ENCODE measurements at regions not wholly inside any gene's neighbourhood (a gene's known extent, or its start where the extent isn't known, plus 50 kb on each side); places are given as distances from the start of the nearest gene placed in this dataset.

GRCh38 chr17:73969956-73970355 is 233.5 kb upstream of the RPL38 start:
- no peak for TF ChIP-seq JUN (CRISPR knock-in tag; IDR thresholded peaks at IDR 0.05)
- no peak for TF ChIP-seq TEAD4 (CRISPR knock-in tag; IDR thresholded peaks at IDR 0.05)
- TF ChIP-seq, protein P1, sequence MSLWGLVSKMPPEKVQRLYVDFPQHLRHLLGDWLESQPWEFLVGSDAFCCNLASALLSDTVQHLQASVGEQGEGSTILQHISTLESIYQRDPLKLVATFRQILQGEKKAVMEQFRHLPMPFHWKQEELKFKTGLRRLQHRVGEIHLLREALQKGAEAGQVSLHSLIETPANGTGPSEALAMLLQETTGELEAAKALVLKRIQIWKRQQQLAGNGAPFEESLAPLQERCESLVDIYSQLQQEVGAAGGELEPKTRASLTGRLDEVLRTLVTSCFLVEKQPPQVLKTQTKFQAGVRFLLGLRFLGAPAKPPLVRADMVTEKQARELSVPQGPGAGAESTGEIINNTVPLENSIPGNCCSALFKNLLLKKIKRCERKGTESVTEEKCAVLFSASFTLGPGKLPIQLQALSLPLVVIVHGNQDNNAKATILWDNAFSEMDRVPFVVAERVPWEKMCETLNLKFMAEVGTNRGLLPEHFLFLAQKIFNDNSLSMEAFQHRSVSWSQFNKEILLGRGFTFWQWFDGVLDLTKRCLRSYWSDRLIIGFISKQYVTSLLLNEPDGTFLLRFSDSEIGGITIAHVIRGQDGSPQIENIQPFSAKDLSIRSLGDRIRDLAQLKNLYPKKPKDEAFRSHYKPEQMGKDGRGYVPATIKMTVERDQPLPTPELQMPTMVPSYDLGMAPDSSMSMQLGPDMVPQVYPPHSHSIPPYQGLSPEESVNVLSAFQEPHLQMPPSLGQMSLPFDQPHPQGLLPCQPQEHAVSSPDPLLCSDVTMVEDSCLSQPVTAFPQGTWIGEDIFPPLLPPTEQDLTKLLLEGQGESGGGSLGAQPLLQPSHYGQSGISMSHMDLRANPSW (CRISPR knock-in tag; conservative IDR thresholded peaks at IDR 0.05; ENCODE audit: low read depth): no peak
- no peak for TF ChIP-seq OVOL2 (CRISPR knock-in tag; IDR thresholded peaks at IDR 0.05; ENCODE audit: borderline replicate concordance)
- TF ChIP-seq CREM (CRISPR knock-in tag; IDR thresholded peaks at IDR 0.05): no peak
- H3K27ac Mint-ChIP-seq: no peak overlapping the region
- peaks cover 8% of the 10 kb centered on the region; the same call in 1 of the 2 replicates for H3K27me3 Mint-ChIP-seq (ENCODE audit: low read depth)
- no peaks in the 10 kb centered on the region for H3K36me3 Mint-ChIP-seq
- peaks cover 5% of the 10 kb centered on the region; the same call in 1 of the 2 replicates for H3K9me3 Mint-ChIP-seq
- peaks cover 10% of the 10 kb centered on the region for H3K4me1 Mint-ChIP-seq
- ChIA-PET POLR2A (no interaction called here), CTCF (interaction anchor here (1.4 kb wide), 1 partner anchor 323 kb away, joined by 5 read pairs; no protein-coding TSS in a partner anchor)
- ATAC-seq (no peak), DNase-seq (ENCODE audit: low spot score) (no peak)
- no peak overlapping the region for H3K4me3 Mint-ChIP-seq

DNA sequence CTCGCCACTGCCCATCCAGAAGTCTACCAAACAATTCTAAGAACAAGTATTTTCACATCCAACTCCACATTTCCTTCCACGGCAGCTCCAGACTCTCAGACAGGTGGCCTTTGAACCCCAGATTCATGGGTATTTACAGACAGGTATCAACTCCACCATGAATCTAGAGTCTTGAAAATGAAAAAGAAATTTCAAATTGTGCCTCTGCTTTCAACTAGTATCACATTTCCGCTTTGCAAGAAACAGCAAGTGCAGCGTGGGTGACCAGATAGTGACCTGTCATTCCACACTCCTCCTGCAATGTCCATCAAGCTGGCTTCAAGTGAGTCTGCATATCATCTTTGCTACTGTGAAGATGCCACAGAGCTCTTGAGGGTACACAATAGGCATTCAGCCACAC is 232.4 kb upstream of the RPL38 start:
- peaks cover 10% of the 10 kb centered on the region for H3K4me1 Mint-ChIP-seq
- TF ChIP-seq, protein P2, sequence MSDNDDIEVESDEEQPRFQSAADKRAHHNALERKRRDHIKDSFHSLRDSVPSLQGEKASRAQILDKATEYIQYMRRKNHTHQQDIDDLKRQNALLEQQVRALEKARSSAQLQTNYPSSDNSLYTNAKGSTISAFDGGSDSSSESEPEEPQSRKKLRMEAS (CRISPR knock-in tag; IDR thresholded peaks at IDR 0.05): no peak
- no peak for TF ChIP-seq EMX1 (CRISPR knock-in tag; IDR thresholded peaks at IDR 0.05)
- TF ChIP-seq, protein P3, sequence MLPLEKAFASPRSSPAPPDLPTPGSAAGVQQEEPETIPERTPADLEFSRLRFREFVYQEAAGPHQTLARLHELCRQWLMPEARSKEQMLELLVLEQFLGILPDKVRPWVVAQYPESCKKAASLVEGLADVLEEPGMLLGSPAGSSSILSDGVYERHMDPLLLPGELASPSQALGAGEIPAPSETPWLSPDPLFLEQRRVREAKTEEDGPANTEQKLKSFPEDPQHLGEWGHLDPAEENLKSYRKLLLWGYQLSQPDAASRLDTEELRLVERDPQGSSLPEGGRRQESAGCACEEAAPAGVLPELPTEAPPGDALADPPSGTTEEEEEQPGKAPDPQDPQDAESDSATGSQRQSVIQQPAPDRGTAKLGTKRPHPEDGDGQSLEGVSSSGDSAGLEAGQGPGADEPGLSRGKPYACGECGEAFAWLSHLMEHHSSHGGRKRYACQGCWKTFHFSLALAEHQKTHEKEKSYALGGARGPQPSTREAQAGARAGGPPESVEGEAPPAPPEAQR (CRISPR knock-in tag; IDR thresholded peaks at IDR 0.05): no peak
- TF ChIP-seq FOXP4 (CRISPR knock-in tag; IDR thresholded peaks at IDR 0.05): no peak
- TF ChIP-seq NFE2L1 (CRISPR knock-in tag; IDR thresholded peaks at IDR 0.05): no peak
- TF ChIP-seq CREM (CRISPR knock-in tag; IDR thresholded peaks at IDR 0.05): no peak
- TF ChIP-seq PRRX2 (CRISPR knock-in tag; IDR thresholded peaks at IDR 0.05): no peak
- no peak for TF ChIP-seq RELA (CRISPR knock-in tag; IDR thresholded peaks at IDR 0.05; ENCODE audit: borderline replicate concordance)
- no peak for TF ChIP-seq HMGA2 (CRISPR knock-in tag; IDR thresholded peaks at IDR 0.05)
- no peak for TF ChIP-seq TCF7 (CRISPR knock-in tag; IDR thresholded peaks at IDR 0.05; ENCODE audit: low read depth)
- TF ChIP-seq FOXJ3 (CRISPR knock-in tag; IDR thresholded peaks at IDR 0.05; ENCODE audit: borderline replicate concordance): no peak
- no peak for TF ChIP-seq NR3C1 (CRISPR knock-in tag; conservative IDR thresholded peaks at IDR 0.05; ENCODE audit: low read depth)
- TF ChIP-seq NFATC4 (CRISPR knock-in tag; IDR thresholded peaks at IDR 0.05): no peak
- TF ChIP-seq ZNF219 (CRISPR knock-in tag; IDR thresholded peaks at IDR 0.05; ENCODE audit: borderline replicate concordance): no peak
- TF ChIP-seq USF2 (CRISPR knock-in tag; IDR thresholded peaks at IDR 0.05): no peak
- no peak for TF ChIP-seq E2F1 (CRISPR knock-in tag; IDR thresholded peaks at IDR 0.05)
- no peak for TF ChIP-seq ZNF138 (CRISPR knock-in tag; conservative IDR thresholded peaks at IDR 0.05)
- H3K27ac Mint-ChIP-seq: no peak overlapping the region
- DNase-seq (ENCODE audit: low spot score) (no peak), ATAC-seq (no peak)
- no peak overlapping the region for H3K4me3 Mint-ChIP-seq
- H3K36me3 Mint-ChIP-seq: no peaks in the 10 kb centered on the region
- CTCF ChIA-PET: no interaction called here
- no peaks in the 10 kb centered on the region for H3K9me3 Mint-ChIP-seq
- POLR2A ChIA-PET: no interaction called here
- peaks cover 6% of the 10 kb centered on the region; the same call in 1 of the 2 replicates for H3K27me3 Mint-ChIP-seq (ENCODE audit: low read depth)
